Right hindlimb (tissue), 1 donor: ENCODE measurements at regions not wholly inside any gene's neighbourhood (a gene's known extent, or its start where the extent isn't known, plus 50 kb on each side); places are given as distances from the start of the nearest gene placed in this dataset.

Source experiments
- DNase-seq: peaks from one replicate; pipeline ENCODE4 v3.0.0-alpha.2; 2018

GRCh38 chr2:176544991-176545956, 276.0 kb downstream of the MTX2 start:
- DNase-seq, result peak; percentile 50

- no peak for DNase-seq
Measured at GRCh38 chr2:176546550-176546949, 277.3 kb downstream of the MTX2 start.

DNA sequence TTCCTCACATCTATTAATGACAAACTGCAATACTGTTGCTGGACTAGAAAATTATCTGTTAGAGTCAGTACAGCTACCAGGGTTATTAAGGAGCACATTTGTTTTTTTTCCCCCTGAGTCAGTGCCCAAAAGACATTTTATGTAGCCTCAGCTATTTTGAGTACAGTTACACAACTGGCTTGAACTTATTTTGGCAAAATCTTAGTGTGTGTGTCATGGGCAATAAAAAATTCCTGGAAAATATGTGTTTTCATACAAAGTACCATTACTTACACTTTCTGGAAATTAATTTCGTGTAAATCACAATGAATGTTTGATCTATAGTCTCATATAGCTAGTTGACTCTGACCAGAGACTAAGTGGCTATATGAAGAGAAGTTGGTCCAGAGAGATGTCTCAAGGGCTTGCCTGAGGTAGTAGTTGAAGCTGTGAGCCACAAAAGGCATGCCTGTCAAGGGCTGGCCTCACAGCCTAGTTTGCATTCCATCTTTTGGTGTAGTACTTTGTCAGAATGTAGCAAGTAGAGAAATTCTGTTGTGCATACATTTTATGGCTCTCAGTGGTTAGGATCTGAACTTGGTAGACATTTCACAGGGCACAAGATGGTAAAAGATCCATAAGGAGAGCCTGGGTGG, 283.4 kb downstream of the MTX2 start:
- peak; percentile 54 for DNase-seq

- DNase-seq, result peak; percentile 88
Measured at GRCh38 chr2:176553685-176554100, 284.5 kb downstream of the MTX2 start.

- DNase-seq, result peak; percentile 82
Measured at GRCh38 chr2:176554101-176555048, 285.1 kb downstream of the MTX2 start.

DNA sequence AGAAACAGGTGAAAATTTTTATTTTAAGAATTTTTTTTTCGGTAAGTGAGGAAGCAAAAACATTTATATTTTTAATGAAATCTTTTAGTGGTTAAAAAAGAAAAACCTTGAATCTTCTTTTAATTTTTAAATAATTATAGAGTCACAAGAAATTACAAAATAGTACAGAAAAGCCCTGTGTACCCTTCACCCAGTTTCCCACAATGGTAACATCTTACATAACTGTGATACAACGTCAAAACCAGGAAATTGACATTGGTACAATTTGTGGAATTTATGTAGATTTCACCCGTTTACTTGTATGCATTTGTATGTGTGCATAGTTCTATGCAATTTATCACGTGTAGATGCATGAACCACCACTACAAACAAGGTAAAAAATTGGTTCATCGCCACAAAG, 285.9 kb downstream of the MTX2 start:
- DNase-seq, result no peak

- DNase-seq, result no peak
Measured at GRCh38 chr2:176555781-176556180, 286.5 kb downstream of the MTX2 start.

GRCh38 chr2:176556373-176556772, 287.1 kb downstream of the MTX2 start:
- no peak for DNase-seq

DNA sequence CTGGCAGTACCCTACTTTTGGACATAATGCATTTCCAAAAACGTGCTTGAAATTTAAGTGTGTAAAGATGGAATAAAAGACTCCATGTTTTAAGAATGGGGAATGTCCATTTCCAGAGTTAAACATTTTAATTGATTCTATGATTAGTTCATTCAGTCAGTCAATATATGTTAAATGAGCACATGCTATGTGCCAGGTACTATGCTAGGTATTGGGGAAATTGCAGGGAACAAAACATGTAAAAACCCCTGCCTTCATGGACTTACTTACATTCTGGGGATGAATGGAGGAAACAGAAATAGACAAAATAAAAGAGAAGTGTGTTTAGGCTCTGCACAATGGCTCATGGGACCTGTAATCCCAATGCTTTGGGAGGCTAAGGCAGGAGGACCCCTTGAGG, 288.6 kb downstream of the MTX2 start:
- no peak for DNase-seq

DNA sequence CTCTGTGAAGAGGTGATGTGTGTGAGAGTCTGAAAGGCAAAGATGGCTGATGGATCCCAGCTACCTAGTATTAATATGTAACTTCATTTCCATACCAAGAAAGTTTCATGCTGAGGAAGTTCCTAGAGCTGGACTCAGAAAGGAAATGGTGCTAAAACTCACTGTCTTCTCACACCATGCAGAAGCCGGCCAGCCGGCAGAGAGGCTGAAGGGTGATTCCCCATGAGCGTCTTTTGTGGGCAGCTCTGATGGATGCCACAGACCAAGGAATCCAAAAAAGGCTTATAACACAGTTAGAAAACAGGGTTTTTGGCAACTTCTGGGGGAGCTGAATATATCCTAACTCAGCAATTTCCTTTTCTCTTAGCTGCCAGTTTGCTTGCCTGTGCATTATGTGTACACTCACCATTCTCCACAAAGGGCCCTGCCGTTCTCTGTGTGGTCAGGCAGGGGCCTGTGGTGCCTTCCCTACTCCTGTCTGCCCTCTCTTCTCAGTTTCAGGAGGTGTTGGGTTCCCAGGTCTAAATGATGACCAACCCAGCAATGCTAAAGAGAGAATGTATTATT, 289.4 kb downstream of the MTX2 start:
- DNase-seq, result peak; percentile 36

DNA sequence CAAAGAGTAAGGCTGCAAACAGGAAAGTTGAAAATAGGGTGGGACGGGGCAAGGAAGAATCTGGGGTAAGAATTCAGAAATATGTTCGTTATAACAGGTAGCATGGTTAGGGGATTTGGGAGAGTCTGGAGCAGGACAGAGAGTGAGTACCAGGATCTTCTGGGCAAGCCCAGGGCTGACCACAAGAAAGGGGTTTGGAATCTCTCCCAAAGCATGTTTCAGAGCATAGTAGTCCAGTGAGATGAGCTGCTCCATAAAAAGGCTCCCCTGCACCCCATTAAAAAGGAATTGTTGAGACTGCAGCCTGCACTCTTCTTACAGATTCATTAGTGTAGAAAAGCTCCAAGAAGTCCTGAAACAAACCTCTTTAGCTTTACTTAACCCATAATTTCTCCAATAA, 291.1 kb downstream of the MTX2 start:
- DNase-seq, result no peak

GRCh38 chr2:176561706-176562105, 292.5 kb downstream of the MTX2 start:
- DNase-seq, result no peak

- DNase-seq, result no peak
Measured at GRCh38 chr2:176562359-176563078, 293.3 kb downstream of the MTX2 start.

GRCh38 chr2:176565641-176566323, 296.5 kb downstream of the MTX2 start:
- DNase-seq, result peak; percentile 83

GRCh38 chr2:176566496-176566895, 297.3 kb downstream of the MTX2 start:
- no peak for DNase-seq

GRCh38 chr2:176566961-176567360, 297.7 kb downstream of the MTX2 start:
- no peak for DNase-seq

GRCh38 chr2:176567361-176567760, 298.1 kb downstream of the MTX2 start:
- DNase-seq, result no peak

GRCh38 chr2:176569574-176569973, 300.3 kb downstream of the MTX2 start:
- DNase-seq, result no peak

- DNase-seq, result no peak
Measured at GRCh38 chr2:176573612-176574483, 304.6 kb downstream of the MTX2 start.
